Nucleus accumbens (tissue), 56 donors: ENCODE measurements at regions not wholly inside any gene's neighbourhood (a gene's known extent, or its start where the extent isn't known, plus 50 kb on each side); places are given as distances from the start of the nearest gene placed in this dataset.
"Not testable (repeated sequence)": the region's sequence is repeated elsewhere in the genome, so short reads cannot be mapped to it uniquely, and the experiment has no call there.

Experiments used
- DNase-seq, 56 donors: peaks; one replicate each; lab custom pipeline; 2025; lab: John Stamatoyannopoulos, UW

- DNase-seq, result no peak
Measured at GRCh38 chr4:19193274-19193981, 1058.3 kb upstream of the SLIT2 start.

- DNase-seq, result no peak
Measured at GRCh38 chr4:19191979-19192650, 1059.6 kb upstream of the SLIT2 start.

- no peak for DNase-seq
Measured at GRCh38 chr4:19187691-19188090, 1064.0 kb upstream of the SLIT2 start.

GRCh38 chr4:19187096-19187495 is 1064.6 kb upstream of the SLIT2 start:
- no peak for DNase-seq

GRCh38 chr4:19181631-19182030 is 1070.1 kb upstream of the SLIT2 start:
- not testable (repeated sequence) for DNase-seq

GRCh38 chr4:19178835-19179234 is 1072.9 kb upstream of the SLIT2 start:
- no peak for DNase-seq

- DNase-seq, result no peak
Measured at GRCh38 chr4:19177616-19178015, 1074.1 kb upstream of the SLIT2 start.

- no peak for DNase-seq
Measured at GRCh38 chr4:19171832-19172231, 1079.9 kb upstream of the SLIT2 start.

- DNase-seq, result no peak
Measured at GRCh38 chr4:19167311-19167710, 1084.4 kb upstream of the SLIT2 start.

GRCh38 chr4:19164334-19164733 is 1087.4 kb upstream of the SLIT2 start:
- DNase-seq, result no peak

GRCh38 chr4:19159874-19160273 is 1091.8 kb upstream of the SLIT2 start:
- DNase-seq, result no peak

GRCh38 chr4:19158107-19158809 is 1093.4 kb upstream of the SLIT2 start:
- no peak for DNase-seq

GRCh38 chr4:19156786-19157185 is 1094.9 kb upstream of the SLIT2 start:
- no peak for DNase-seq

- DNase-seq, result no peak
Measured at GRCh38 chr4:19155568-19155967, 1096.1 kb upstream of the SLIT2 start.

- not testable (repeated sequence) for DNase-seq
Measured at GRCh38 chr4:19154267-19154666, 1097.4 kb upstream of the SLIT2 start.

- DNase-seq, result no peak
Measured at GRCh38 chr4:19152264-19152663, 1099.4 kb upstream of the SLIT2 start.

- no peak for DNase-seq
Measured at GRCh38 chr4:19151684-19152083, 1100.0 kb upstream of the SLIT2 start.

GRCh38 chr4:19146038-19146437 is 1105.7 kb upstream of the SLIT2 start:
- no peak for DNase-seq

- no peak for DNase-seq
Measured at GRCh38 chr4:19135895-19136633, 1114.5 kb upstream of the LCORL start.

- DNase-seq, result no peak
Measured at GRCh38 chr4:19134685-19135084, 1113.1 kb upstream of the LCORL start.

- DNase-seq, result no peak
Measured at GRCh38 chr4:19133315-19133714, 1111.8 kb upstream of the LCORL start.
